Hematopoietic multipotent progenitor cell treated with erythropoietin and hydrocortisone succinate and interleukin-3 and kit ligand, for 17 days (in vitro differentiated cells): ENCODE measurements at regions not wholly inside any gene's neighbourhood (a gene's known extent, or its start where the extent isn't known, plus 50 kb on each side); places are given as distances from the start of the nearest gene placed in this dataset.
"Not testable (repeated sequence)": the region's sequence is repeated elsewhere in the genome, so short reads cannot be mapped to it uniquely, and the experiment has no call there.

Experiments used
- DNase-seq: peaks from one replicate; pipeline ENCODE4 v3.0.0-alpha.2; 2015; ENCODE audit warnings: low spot score

GRCh38 chr6:13874191-13874549 is 50.6 kb upstream of the RNF182 start:
- DNase-seq = no peak

- peak; percentile 49 for DNase-seq
Measured at GRCh38 chr6:13873288-13874190, 51.2 kb upstream of the RNF182 start.

- DNase-seq = no peak
Measured at GRCh38 chr6:13872681-13873080, 52.1 kb upstream of the RNF182 start.

GRCh38 chr6:13872006-13872405 is 52.7 kb upstream of the RNF182 start:
- not testable (repeated sequence) for DNase-seq

DNA sequence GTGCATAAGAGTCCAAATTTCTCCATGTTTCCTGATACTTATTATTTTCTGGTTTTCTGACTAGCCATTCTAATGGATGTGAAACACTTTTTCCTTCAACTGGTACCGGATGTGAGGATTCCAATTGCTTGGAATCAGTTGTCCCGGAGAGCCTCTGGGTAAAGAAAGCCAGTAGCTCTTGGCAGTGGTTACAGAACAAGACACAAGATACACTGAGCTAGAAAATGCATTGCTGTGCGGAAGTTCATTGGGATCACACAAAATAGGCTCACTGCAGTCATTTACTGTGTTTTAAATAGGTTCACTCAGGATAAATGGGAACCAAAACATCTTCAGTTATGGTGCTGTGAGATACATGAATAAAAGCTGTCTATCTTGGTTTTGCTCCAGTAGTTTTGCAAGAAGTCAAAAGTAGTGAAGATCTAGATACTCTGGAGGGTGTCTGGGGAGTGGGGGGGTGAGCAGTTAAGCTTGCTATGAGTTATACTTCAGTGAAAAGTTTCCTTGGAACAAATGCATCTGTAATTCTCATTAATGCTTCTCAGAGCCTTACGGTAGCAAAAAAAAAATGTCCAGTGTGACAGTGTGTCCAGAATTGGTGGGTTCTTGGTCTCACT is 54.4 kb upstream of the RNF182 start:
- DNase-seq = no peak

DNA sequence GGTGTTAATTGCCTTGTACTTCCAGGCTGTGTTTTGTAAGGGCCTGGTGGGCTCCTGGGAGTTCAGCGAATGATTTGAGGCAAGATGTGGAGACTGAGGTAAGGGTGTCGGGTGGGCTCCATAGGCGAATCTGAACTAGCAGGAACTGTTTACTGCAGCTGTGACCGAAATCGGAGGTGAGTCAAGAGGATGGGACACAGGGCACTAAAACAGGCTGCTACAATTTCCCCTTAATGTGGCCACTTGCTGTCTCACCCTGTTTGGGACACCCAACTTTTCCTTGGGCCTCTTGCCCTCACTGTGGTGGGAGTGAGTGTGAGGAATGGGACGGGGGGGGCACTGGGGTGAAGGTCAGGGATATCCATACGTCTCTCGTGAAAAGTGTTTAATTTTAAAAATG is 53.9 kb upstream of the MCUR1 start:
- no peak for DNase-seq

DNA sequence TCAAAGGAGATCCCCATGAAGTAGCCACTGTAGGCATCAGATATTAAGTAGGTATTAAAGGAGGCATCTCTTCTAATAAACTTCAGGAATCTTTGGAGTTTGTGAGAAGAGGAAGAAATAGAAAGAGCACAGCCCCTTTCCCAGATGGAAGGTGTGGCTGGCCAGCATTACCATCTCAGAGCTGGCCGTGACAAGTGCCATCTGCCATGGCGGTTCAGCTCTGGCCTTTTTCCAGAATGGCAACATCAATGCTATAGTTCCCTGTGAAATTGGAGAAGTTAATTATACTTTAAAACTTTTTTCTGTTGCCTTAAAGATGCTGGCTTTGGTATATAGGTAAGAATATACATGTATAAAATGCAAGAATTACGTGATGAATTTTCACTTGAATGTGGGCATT is 51.9 kb upstream of the MCUR1 start:
- no peak for DNase-seq

DNA sequence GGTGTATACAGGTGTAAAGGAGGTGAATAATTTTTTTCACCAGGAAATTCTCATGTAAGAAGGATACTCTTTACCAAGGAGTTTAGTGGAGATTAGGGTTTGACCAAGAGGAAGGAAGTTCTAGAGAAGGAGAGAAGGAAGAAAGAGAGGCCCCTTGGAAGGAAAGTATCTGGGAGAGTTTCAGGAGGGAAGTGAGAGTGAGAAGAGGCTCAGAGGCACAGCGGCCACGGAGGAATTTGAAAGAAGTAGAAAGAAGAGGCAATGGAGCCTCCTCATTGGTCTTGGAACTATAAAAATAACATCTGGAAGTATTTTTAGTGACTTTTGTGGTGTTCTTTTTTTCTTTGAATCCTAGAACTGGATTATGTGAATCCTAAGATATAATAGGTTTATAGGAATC is 50.8 kb upstream of the MCUR1 start:
- DNase-seq = no peak

GRCh38 chr6:13864669-13865068 is 50.3 kb upstream of the MCUR1 start:
- not testable (repeated sequence) for DNase-seq
